ENCODE measurements at regions not wholly inside any gene's neighbourhood (a gene's known extent, or its start where the extent isn't known, plus 50 kb on each side); places are given as distances from the start of the nearest gene placed in this dataset.

GRCh38 chr2:239489481-239489880, 88.7 kb upstream of the HDAC4 start:
- DNase-seq (ENCODE audit: low read depth in 4 of 4, low spot score in 3 of 4): no peak

GRCh38 chr2:239488125-239488524, 87.3 kb upstream of the HDAC4 start:
- DNase-seq (ENCODE audit: low read depth in 4 of 4, low spot score in 3 of 4): no peak

- no peak for DNase-seq (ENCODE audit: low read depth in 4 of 4, low spot score in 3 of 4)
Measured at GRCh38 chr2:239487272-239487671, 86.5 kb upstream of the HDAC4 start.

- DNase-seq (ENCODE audit: low read depth in 4 of 4, low spot score in 3 of 4): no peak
Measured at GRCh38 chr2:239485622-239486021, 84.8 kb upstream of the HDAC4 start.

GRCh38 chr2:239484571-239485355, 83.9 kb upstream of the HDAC4 start:
- no peak for DNase-seq (ENCODE audit: low read depth in 4 of 4, low spot score in 3 of 4)

GRCh38 chr2:239482778-239483712, 82.2 kb upstream of the HDAC4 start:
- no peak for DNase-seq (ENCODE audit: low read depth in 4 of 4, low spot score in 3 of 4)

- no peak for DNase-seq (ENCODE audit: low read depth in 4 of 4, low spot score in 3 of 4)
Measured at GRCh38 chr2:239479471-239479870, 78.7 kb upstream of the HDAC4 start.

GRCh38 chr2:239477591-239477990, 76.8 kb upstream of the HDAC4 start:
- DNase-seq (ENCODE audit: low read depth in 4 of 4, low spot score in 3 of 4): no peak

GRCh38 chr2:239476757-239477585, 76.2 kb upstream of the HDAC4 start:
- no peak for DNase-seq (ENCODE audit: low read depth in 4 of 4, low spot score in 3 of 4)

- DNase-seq (ENCODE audit: low read depth in 4 of 4, low spot score in 3 of 4): no peak
Measured at GRCh38 chr2:239476029-239476756, 75.4 kb upstream of the HDAC4 start.

GRCh38 chr2:239475161-239476028, 74.6 kb upstream of the HDAC4 start:
- no peak for DNase-seq (ENCODE audit: low read depth in 4 of 4, low spot score in 3 of 4)

GRCh38 chr2:239473211-239473805, 72.5 kb upstream of the HDAC4 start:
- DNase-seq (ENCODE audit: low read depth in 4 of 4, low spot score in 3 of 4): no peak

GRCh38 chr2:239472235-239472775, 71.5 kb upstream of the HDAC4 start:
- no peak for DNase-seq (ENCODE audit: low read depth in 4 of 4, low spot score in 3 of 4)

- no peak for DNase-seq (ENCODE audit: low read depth in 4 of 4, low spot score in 3 of 4)
Measured at GRCh38 chr2:239471011-239471792, 70.4 kb upstream of the HDAC4 start.

- DNase-seq (ENCODE audit: low read depth in 4 of 4, low spot score in 3 of 4): no peak
Measured at GRCh38 chr2:239470151-239470900, 69.5 kb upstream of the HDAC4 start.

- DNase-seq (ENCODE audit: low read depth in 4 of 4, low spot score in 3 of 4): no peak
Measured at GRCh38 chr2:239469106-239469960, 68.5 kb upstream of the HDAC4 start.

All from left renal pelvis (tissue), 4 donors.